ENCODE measurements at regions not wholly inside any gene's neighbourhood (a gene's known extent, or its start where the extent isn't known, plus 50 kb on each side); places are given as distances from the start of the nearest gene placed in this dataset.

DNA sequence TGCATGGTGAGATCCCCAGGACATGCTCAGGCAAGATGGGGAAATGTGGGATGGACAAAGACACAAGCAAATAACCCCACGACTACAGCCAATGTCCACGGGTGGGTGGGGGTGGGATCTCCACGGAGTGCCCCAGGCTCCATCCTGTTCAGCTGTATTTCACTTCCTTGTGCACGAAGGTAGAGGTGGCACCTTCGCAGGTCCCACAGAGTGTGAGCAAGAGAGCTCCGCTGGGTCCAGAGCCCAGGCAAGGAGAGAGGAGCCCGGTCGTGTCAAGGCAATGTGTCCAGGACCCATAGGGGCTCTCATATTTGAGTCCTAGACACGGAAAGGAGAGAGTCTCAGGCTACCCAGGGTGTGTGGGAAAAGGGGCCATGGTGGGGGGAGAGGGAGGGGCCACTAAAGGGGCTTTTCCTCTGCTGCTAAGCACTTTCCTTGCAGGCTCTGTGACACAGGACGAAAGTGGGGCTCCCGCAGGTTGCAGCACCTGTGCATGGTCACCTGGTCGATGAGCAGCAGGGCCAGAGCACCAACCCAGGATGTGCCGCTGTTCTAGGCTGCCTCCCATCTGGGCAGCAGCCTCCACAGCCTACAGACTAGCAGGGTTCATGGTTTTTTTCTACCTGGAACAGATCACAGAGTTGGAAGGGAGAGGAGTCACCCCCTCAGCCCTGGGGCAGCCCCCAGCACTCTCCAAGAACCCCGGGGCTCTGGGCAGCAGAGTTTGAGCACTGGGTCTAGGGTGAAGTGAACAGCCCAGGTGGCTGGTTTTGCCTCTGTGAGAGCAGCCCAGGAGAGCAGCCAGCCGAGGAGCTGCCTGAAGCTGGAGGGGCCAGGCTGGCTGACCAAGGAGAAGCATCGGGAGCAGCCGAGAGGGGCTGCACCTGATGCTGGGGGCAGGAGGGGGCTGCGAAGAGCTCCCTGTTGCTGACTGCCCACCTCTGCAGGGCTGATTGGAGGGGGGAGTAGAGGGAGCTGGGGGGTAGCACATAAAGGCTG is 100.7 kb upstream of the MVB12B start:
- DNase-seq: no peak

DNA sequence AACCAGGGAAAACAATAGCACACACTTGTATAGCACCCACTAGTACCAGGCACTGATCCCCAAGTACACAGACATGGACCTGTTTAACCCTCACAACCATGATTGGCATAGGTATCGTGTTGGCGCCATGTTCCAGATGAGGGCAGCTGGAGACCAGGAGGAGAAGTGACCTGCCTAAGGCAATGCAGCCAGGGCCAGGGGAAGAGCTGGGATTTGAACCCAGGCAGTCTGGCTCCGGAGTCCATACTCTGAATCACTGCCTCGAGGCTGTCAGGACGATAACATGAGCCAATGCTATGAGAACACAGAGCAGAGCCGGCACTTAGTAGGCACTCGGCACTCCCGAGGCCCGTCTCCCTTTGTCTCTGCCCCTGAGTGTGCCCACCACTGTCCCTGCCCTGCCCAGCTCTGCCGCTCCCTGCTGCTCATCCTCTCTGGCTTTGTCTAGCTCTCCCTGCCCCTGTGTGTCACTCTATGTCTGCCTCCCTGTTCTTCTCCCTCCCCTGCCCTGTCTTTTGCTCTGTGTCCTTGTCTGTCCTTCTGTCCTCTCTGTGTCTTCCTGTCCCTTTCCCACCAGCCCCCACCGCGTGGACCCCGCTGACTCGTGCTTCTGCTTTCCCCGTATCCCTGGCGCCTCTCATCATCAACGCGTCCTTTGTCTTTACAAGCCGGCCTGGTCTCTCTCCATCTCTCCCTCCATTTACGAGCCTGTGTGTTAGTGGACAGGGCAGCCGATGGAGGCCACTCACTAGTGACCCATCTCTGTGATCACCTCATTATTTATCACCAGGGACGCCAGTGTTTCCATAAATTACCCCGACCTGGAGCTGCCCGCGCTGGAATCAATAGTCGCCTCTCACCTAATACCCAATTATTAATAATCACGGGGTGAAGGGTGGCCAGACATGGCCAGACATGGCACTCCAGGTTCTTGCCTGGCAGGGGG is 99.4 kb upstream of the MVB12B start:
- DNase-seq: no peak

DNA sequence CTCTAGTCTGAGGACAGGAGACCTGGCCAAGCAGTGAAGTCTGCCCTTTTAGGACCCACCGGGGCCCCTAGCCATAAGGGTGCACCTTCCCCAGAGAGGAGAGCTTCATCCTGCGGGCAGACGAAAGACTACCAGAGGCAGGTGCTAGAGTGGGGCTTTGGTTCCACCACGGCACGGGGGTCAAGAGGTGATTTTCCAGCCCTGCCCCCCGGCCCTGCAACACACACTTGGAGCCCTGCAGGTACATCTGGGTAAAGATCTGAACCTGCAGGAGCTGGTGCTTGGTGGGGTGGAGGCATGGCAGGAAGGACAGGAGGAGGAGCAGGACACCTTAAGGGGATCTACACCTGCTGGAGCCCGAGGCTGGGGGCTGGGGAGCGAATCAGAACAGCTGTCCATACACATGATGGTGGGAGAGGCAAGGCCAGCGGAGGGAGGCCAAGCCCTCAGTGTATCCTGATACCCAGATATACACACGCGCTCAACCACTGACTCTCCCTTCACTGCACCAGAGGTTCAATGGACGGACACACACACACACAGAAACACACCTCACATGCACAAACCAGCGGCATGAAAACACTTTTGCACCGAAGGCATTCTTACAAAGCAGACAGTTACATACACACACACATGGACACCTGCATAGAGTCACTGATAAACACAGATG is 98.4 kb upstream of the MVB12B start:
- DNase-seq: peak; percentile 32 to 42

DNA sequence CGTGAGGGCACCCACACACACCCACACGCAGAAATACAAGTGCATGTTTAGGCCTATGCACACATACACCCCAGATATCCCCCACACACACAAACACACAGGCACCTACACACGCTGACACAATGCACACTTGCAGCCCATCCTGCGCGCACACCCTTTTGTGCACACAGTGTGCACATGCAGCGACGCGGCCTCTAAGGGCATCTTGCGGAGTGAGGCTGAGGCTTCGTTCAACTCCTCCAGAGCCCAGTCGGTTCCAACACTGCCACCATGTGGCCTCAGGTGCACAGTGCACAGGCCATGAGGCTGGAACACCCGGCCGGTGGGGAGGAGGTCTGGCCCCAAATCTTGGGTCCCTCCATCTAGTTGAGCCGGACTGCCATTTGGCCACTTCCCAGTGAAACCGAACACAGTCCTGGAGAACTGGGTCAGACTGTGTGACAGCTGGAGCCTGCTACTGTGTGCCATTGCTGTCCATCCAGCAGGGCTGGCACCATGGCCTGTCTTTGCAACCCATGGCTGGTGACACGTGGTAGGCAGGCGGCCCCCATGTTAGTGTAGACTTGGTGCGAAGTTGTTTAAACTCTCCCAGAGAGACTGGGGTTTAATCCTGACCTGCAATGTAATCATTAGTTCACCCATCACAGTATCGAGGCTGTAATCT is 97.7 kb upstream of the MVB12B start:
- peak; percentile 66 to 84 for DNase-seq

DNA sequence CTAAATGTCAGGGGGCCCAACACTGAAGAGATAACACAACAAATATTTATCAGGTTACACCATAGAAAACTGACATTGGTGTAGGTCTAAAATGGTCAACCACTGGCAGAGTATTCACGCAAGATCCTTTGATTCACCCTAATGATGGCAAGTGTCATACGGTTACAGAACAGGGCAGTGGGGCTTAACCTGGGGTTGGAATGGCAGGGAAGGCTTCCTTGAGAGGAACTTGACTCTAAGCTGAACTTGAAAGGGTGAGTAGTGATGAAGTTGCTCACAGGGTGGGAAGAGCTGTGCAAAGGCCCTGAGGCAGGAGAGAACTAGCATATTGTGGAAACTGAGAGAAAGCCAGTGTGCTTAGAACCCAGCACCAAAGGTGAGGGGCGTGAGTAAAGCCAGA is 97.1 kb upstream of the MVB12B start:
- DNase-seq: no peak

DNA sequence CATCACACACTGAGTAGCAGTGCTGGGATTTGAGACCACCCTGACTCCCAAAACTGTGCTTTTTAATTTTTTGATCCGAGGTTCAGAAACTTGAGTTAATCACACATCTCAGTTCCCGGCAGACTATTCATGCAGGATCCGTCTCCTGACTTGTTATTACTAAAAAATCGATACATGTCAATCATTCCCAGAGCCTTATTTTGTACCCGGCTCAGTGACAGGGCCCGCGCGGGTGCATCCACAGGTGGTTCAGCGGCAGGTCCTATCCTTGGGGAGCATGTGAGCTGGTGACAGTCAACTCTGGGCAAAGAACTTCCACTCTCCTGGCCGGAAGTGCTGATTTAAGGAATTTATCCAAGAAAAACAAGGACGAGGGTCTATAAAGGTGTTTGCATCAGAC is 95.9 kb upstream of the MVB12B start:
- no peak for DNase-seq

DNA sequence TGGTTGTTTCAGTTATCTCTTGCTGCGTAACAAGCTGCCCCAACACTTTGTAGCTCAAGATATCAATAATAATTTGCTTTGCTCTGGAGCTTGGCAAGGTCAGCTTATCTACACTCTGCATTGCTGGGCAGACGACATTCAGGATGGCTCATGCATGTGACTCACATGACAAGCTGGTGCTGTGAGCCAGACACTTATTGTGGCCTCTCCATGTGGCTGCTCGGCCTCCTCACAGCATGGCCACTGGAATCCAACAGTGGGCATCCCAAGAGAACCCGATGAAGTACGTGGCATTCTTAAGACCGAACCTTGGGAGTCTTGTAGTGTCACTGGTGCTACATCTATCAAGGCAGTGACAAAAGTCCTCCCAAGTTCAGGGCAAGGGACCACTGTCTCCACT is 94.2 kb upstream of the MVB12B start:
- DNase-seq: no peak

DNA sequence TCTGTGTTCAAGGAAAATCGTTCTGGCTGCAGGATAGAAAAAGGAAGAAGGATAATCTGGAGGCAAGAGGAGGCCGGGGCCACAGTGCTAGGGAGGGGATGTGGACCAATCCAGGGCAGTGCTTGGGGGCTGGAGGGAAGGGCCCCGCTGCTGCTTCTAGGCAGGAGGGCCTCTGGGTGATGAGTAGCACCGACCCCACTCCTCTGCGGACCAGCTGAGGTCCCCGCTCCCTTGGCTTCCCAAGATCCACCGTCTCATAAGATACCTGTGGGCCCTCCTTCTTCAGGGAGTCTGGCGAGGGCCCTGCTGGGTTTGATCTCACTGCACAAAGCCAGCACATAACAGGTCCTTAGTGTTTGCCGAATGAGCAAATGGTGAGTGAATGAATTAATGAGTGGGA is 93.5 kb upstream of the MVB12B start:
- no peak for DNase-seq

DNA sequence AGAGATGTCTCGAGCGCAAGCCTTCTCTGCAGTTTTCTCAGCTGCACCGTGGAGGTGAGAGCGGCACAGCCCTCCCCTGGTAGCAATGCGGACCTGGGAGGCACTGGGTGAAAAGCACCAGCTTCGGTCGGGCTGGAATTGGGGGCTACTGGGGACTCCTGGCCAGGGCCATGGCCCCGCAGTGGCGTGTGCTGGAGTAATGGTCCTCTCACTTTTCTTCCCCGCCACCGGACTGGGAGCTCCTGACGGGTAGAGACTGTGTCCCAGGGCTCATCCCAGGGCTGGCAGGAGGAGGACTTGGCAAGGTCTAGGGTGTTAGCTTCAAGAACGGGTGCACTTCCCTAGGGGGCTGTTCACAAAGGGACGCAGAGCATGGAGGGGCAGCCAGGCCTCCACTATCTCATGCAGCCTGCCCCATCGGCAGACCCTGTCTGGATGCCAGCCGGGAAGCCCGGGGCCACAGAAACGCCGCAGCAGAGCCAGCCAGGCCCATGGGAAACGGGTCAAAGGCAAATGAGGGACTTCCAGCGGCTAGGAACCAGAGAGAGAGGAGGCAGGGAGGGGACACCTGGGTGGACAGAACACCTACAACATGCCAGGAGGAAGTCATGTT is 92.6 kb upstream of the MVB12B start:
- no peak for DNase-seq

DNA sequence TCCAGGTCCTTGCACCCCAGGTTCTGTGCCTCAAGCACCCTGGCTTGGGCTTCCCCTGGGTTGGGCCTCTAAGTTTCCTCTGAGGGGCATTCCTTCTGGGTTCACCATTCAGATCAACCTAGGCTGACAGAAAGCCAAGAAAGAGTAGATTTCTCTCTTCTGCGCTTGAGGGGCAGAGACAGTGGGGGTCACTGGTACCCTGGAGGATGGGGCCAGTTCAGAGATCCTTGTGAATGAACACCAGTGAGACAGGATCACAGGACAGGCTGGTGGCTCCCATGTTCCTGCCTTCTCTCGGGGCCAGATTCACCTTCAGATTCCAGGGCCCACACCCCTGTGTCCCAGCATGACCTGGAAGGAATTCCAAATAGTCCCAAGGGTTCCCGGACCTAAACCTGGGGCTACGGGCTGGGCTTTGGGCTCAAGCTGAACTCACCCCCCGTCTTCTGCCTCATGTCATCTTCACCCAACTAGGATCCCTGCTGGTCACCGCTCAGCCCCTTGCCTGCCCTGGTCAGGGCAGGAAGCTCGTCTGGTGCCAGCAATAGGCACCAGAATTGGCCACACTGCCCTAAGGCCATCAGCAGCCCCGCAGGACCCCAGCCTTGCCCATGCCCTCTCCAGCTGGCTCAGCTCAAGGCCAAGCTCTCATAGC is 91.8 kb upstream of the MVB12B start:
- DNase-seq: no peak

DNA sequence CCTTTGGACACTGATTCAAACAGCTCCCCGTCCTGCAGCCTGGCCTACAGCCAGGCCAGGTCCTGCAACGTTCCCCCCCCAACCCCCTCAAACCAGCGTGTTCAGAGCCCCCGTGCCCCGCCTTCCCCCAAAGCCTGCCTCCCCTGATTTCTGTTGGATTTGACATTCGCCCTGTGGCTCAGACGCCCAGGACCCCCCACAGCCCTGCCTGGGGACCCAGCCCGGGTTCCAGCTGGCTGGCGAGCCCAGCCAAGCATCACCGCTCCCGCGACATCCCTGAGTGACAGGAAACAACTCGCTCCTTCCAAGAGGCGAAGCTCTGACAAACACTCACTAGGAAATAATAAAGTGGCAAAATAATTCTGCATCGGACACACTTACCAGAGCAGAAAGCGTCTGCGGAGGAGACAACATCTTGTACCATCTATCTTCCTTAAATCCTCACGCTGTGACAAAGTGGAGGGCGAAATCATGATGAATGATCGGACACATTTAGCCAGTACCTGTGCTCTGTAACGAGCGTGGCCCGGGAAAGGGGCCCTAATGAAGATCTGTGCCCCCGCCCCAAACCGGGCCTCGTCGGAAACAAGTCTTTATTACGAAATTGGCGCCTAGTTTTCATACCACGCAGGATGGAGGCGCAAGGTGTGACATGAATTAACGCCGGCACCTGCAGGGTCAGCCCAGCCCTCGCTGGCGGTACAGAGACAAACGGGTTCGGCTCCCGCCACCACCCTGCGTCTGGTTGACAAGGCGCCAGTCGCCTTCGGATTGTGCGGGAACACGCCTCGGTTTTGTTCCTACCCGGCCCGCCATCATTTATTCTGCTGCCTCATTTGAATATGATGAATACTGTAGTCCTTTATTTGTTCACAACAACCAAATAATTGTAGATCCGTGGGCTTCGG is 91.0 kb upstream of the MVB12B start:
- no peak for DNase-seq

DNA sequence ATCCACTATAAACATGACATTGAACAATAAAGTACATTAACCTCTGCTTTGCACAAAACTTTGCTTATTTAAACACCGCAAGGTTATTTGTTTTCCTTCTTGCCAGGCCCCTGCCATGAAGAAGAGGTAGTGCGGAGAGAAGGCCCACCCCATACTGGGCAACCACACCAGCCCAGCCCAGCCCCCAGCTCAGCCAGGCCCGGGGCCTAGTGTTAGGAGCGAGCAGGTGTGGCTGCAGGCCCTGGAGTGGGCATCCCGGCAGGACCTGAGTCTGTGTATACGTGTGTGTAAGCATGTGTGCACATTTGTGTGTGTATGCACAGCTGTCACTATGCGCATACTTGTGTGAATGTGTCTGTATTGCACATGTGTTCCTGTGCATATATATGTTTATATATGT is 90.4 kb upstream of the MVB12B start:
- DNase-seq: no peak

DNA sequence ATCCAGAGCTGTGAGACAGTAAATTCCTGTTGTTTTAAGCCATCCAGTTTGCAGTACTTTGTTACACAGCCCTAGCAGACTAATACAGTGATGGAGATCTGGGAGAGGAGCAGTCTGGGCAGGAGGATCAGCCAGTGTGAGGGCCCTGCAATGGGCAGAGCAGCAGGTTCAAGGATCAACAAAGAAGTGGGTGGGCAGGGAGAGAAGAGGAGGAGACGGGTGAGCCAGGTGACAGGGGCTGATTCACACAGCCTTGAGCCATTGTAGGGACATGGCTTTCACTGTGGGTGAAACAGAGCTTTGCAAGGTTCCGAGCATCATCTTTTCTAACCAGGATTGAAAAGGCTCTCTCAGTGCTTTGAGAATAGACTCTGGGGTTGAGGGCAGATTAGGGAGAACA is 88.2 kb upstream of the MVB12B start:
- DNase-seq: no peak

DNA sequence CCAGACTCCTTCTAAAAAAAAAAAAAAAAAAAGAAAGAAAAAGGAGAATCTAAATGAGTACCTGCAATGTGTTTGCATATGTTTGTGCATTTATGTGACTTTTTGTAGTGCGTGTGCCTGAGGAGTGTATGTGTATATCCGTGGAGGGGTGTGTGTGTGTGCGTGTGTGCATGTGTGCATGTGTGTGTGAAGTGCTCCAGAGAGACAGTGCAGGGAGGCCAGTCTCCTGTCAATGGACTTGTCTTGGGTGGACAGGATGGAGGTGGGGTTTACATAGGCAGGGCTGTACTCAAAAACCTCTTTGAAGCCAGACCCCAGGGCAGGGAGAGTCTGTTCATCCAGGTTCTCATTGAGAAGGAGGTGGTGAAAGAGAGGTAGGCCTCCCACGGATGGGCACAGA is 87.1 kb upstream of the MVB12B start:
- DNase-seq: no peak

DNA sequence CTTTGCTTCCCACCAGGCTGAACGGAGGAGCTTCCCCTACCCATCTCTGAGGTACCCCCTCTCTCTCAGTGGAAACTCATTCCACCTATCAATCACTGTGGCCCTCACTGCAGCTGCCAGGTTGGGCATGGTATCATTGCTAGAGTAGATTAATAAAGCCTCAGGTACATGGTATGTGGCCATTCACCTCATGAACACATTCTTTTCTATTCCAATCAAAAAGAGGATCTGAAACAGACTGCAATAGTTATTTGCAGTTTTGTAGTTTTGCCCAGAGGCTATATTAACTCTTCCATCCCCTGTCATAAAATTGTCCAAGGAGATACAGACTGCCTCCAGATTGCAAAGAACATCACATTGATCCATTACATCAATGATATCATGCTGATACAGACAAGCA is 85.8 kb upstream of the MVB12B start:
- no peak for DNase-seq

DNA sequence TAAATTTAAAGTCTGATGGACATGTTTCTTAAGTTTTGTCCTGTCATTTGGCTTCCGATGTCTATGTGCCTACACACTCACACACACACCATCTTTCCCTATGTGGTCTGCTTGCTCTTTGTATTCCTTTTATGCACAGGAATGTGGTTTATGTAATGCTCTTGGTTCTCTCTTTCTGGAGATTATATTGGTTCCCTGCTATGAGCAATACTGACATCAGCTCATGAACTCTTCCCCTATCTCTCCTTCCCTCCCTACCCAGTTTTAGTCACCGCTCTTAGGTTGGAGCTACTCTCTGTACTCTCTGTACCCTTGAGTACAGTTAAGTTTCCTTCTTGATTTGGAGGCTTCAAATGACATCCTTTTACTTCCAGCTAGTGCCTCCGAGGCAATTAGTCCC is 77.9 kb upstream of the MVB12B start:
- no peak for DNase-seq

DNA sequence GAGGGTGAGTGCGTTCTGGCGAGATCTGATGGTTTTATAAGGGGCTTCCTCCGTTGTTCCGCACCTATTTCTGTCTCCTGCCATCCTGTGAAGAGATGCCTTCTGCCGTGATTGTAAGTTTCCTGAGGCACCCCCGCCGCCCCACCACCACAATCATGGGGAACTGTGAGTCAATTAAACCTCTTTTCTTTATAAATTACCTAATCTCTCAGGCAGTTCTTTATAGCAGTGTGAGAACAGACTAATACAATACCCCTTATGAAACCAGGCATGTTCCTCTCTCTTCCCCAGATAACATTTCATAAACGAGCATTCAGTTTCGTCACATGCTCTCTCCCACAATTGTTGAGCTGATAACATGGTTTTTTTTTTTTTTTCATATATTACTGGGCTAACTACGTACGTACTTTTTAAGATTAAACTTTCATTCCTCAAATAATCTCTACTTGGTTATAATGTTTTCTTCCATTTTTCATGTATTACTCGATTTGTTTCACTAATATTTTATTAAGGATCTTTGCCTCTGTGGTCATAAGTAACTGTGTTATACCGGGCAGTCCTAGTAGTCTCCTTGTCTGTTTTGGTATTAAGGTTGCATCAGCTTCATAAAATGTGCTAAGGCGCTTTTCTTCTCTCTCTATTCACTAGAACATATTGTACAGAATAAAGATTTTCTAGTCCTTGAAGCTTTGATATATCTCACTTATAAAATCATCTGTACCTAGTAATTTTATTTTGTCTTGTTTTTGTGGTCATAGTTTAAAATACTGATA is 64.9 kb upstream of the MVB12B start:
- DNase-seq: no peak

DNA sequence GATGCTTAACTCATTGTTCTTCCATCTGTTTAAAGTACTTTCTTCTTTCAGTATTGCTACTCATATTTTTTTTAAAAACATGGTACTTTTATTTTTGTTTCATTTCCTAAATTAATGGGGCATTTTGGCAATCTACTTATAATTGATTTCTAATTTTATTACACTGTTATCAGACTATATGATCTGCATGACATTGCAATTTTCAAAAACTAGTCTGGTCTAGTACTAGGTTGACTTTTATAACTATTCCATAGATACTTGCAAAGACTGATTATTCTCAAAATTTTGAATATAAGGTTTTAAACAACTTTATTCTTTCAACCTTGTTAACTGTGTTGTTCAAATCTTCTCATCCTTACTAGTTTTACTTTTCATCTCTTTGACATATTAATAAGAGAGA is 63.9 kb upstream of the MVB12B start:
- no peak for DNase-seq

DNA sequence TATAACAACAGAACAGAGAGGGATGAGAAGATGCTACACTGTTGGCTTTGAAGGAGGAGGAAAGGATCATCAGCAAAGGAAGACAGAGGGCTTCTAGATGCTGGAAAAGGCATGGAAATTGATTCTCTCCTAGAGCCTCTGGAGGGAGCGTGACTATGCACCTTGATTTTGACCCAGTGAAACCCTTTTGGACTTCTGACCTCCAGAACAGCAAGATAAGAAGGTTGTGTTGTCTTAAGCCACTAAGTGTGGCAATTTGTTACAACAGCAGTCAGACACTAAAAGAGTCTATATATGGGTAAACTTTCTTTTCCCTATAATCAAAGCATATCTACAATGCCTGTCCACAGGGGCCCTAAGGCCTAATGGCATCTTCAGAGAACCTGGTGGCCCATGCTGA is 56.1 kb upstream of the MVB12B start:
- no peak for DNase-seq

Data from SHP77 (cell line).